Astrocyte (in vitro differentiated cells and primary cell): ENCODE measurements at regions not wholly inside any gene's neighbourhood (a gene's known extent, or its start where the extent isn't known, plus 50 kb on each side); places are given as distances from the start of the nearest gene placed in this dataset.

ENCODE experiments used
- EZH2 ChIP-seq: IDR thresholded peaks from 2 replicates; pipeline ENCODE4 v1.6.1; 2012; ENCODE audit warnings: mild to moderate bottlenecking, low read length, inconsistent platforms; ENCODE audit not compliant: insufficient read depth
- TF ChIP-seq, protein P1 (sequence below): IDR thresholded peaks from 2 replicates; pipeline ENCODE4 v1.5.1; 2011; ENCODE audit warnings: low read depth, mild to moderate bottlenecking, inconsistent platforms, low read length, moderate library complexity; ENCODE audit not compliant: insufficient read depth

GRCh38 chr11:112520354-112520753 lies 259.7 kb upstream of the PLET1 start:
- TF ChIP-seq, protein P1, sequence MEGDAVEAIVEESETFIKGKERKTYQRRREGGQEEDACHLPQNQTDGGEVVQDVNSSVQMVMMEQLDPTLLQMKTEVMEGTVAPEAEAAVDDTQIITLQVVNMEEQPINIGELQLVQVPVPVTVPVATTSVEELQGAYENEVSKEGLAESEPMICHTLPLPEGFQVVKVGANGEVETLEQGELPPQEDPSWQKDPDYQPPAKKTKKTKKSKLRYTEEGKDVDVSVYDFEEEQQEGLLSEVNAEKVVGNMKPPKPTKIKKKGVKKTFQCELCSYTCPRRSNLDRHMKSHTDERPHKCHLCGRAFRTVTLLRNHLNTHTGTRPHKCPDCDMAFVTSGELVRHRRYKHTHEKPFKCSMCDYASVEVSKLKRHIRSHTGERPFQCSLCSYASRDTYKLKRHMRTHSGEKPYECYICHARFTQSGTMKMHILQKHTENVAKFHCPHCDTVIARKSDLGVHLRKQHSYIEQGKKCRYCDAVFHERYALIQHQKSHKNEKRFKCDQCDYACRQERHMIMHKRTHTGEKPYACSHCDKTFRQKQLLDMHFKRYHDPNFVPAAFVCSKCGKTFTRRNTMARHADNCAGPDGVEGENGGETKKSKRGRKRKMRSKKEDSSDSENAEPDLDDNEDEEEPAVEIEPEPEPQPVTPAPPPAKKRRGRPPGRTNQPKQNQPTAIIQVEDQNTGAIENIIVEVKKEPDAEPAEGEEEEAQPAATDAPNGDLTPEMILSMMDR: no peak
- TF ChIP-seq EZH2: no peak
